Mesendoderm (in vitro differentiated cells): ENCODE measurements at regions not wholly inside any gene's neighbourhood (a gene's known extent, or its start where the extent isn't known, plus 50 kb on each side); places are given as distances from the start of the nearest gene placed in this dataset.

Experiments used
- DNase-seq: peaks from one replicate; pipeline ENCODE4 v3.0.0; 2013
- H2AK5ac ChIP-seq: 2 replicates; pipeline ENCODE4 v1.6.1; 2013; ENCODE audit warnings: low read length, inconsistent platforms
- H2BK120ac ChIP-seq: 2 replicates; pipeline ENCODE4 v1.6.1; 2013; ENCODE audit warnings: low read depth, mild to moderate bottlenecking, low read length, moderate library complexity, mixed read lengths
- H2BK15ac ChIP-seq: replicated peaks from 2 replicates; pipeline ENCODE4 v1.6.1; 2013; ENCODE audit warnings: low read depth, mild to moderate bottlenecking, moderate library complexity
- H2BK5ac ChIP-seq: 2 replicates; pipeline ENCODE4 v1.6.1; 2013; ENCODE audit warnings: low read length, inconsistent platforms
- H3K18ac ChIP-seq: 2 replicates; pipeline ENCODE4 v1.6.1; 2013; ENCODE audit warnings: mild to moderate bottlenecking, low read length, mixed read lengths
- H3K23ac ChIP-seq: one replicate; pipeline ENCODE4 v1.6.1; 2013; ENCODE audit warnings: low read length
- H3K27ac ChIP-seq: 2 replicates; pipeline ENCODE4 v1.5.1; 2013; ENCODE audit warnings: low read depth, mild to moderate bottlenecking, inconsistent platforms, low read length, moderate library complexity
- H3K27me3 ChIP-seq: 2 replicates; pipeline ENCODE4 v1.6.1; 2013; ENCODE audit warnings: low read length, control low read depth, mild to moderate bottlenecking, inconsistent platforms; ENCODE audit not compliant: insufficient read depth, poor library complexity
- H3K36me3 ChIP-seq: 2 replicates; pipeline ENCODE4 v1.6.1; 2013; ENCODE audit warnings: low read length, inconsistent platforms; ENCODE audit not compliant: control insufficient read depth, insufficient read depth
- H3K4ac ChIP-seq: one replicate; pipeline ENCODE4 v1.6.1; 2013; ENCODE audit warnings: low read depth, mild to moderate bottlenecking, low read length, moderate library complexity
- H3K4me1 ChIP-seq: 2 replicates; pipeline ENCODE4 v1.6.1; 2013; ENCODE audit warnings: low read depth, low read length, inconsistent platforms; ENCODE audit not compliant: control insufficient read depth
- H3K4me2 ChIP-seq: 2 replicates; pipeline ENCODE4 v1.6.1; 2013; ENCODE audit warnings: low read length
- H3K4me3 ChIP-seq: 2 replicates; pipeline ENCODE4 v1.5.1; 2013; ENCODE audit warnings: mild to moderate bottlenecking, low read length
- H3K56ac ChIP-seq: one replicate; pipeline ENCODE4 v1.6.1; 2013; ENCODE audit warnings: low read length
- H3K79me1 ChIP-seq: 2 replicates; pipeline ENCODE4 v1.6.1; 2013; ENCODE audit warnings: low read length, inconsistent platforms
- H3K79me2 ChIP-seq: 2 replicates; pipeline ENCODE4 v1.6.1; 2013; ENCODE audit warnings: mild to moderate bottlenecking, low read length; ENCODE audit not compliant: control insufficient read depth, insufficient read depth
- H3K9ac ChIP-seq: 2 replicates; pipeline ENCODE4 v1.6.1; 2013; ENCODE audit warnings: low read length, inconsistent platforms
- H4K5ac ChIP-seq: one replicate; pipeline ENCODE4 v1.6.1; 2013; ENCODE audit warnings: low read length
- H4K8ac ChIP-seq: one replicate; pipeline ENCODE4 v1.6.1; 2013; ENCODE audit warnings: low read depth, mild to moderate bottlenecking, control low read depth, low read length, moderate library complexity
- WGBS: extraction: QIAGEN DNeasy Blood & Tissue Kit; methylation state at CpG from one replicate; pipeline ENCODE4 v1.1.7; 2013; ENCODE audit warnings: low lambda C conversion rate, missing lambda C conversion rate; ENCODE audit not compliant: insufficient coverage; ENCODE audit errors: extremely low coverage; 5-methylcytosine and 5-hydroxymethylcytosine counted together

DNA sequence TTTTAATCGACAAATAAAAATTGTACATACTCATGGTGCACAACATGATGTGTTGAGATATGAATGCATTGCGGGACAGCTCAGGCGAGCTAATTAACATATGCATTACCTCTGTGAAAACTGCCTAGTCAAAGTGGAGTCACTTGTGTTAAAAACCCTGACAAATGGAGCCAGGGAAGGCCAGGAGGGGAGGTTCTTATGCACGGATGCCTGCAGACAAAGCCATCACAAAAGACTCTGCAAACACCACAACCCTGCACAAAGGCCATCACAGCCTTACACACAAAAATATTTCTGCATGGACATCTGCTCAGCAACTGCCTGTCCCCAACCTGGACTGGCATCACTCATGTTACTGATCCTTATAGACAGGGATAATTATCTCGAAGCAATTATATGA, 204.4 kb upstream of the AJAP1 start:
- Histone ChIP-seq H3K27me3 (no peaks in the 10 kb centered on the region), H3K4me2 (no peak overlapping the region), H4K8ac (no peak overlapping the region), H2BK5ac (no peak overlapping the region), H3K18ac (no peak overlapping the region), H3K4me3 (no peak overlapping the region), H2BK15ac (no peak overlapping the region), H3K4ac (no peak overlapping the region), H3K4me1 (peaks cover 6% of the 10 kb centered on the region), H3K27ac (no peak overlapping the region), H3K56ac (no peak overlapping the region), H3K36me3 (no peaks in the 10 kb centered on the region), H2BK120ac (no peak overlapping the region), H4K5ac (no peak overlapping the region), H3K9ac (no peak overlapping the region), H3K79me1 (no peaks in the 10 kb centered on the region), H3K79me2 (no peaks in the 10 kb centered on the region), H2AK5ac (no peak overlapping the region), H3K23ac (no peak overlapping the region)
- no CpG with 5 or more reads among the region's 5 CpGs for WGBS
- DNase-seq, result no peak

DNA sequence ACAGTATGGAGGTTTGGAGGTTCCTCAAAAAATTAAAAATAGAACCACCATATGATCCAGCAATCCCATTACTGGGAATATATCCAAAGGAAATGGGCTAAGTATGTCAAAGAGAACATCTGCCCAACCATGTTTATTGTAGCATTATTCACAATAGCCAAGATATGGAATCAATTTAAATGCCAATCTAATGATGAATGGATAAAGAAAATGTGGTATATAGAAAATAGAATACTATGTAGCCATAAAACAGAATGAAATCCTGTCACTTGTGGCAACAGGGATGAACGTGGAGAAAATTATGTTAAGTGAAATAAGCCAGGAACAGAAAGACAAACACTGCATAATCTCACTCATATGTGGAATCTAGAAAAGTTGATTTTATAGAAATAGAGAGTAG, 201.7 kb upstream of the AJAP1 start:
- Histone ChIP-seq H3K27me3 (no peaks in the 10 kb centered on the region), H3K4me3 (no peak overlapping the region), H3K23ac (no peak overlapping the region), H2BK5ac (no peak overlapping the region), H3K4me2 (no peak overlapping the region), H3K18ac (no peak overlapping the region), H3K79me1 (no peaks in the 10 kb centered on the region), H3K4me1 (peaks cover 2% of the 10 kb centered on the region), H2AK5ac (no peak overlapping the region), H3K79me2 (no peaks in the 10 kb centered on the region), H3K9ac (no peak overlapping the region), H3K4ac (no peak overlapping the region), H4K5ac (no peak overlapping the region), H3K27ac (no peak overlapping the region), H4K8ac (no peak overlapping the region), H3K36me3 (no peaks in the 10 kb centered on the region), H3K56ac (no peak overlapping the region), H2BK15ac (no peak overlapping the region), H2BK120ac (no peak overlapping the region)
- WGBS, result no CpG with 5 or more reads among the region's 1 CpG
- no peak for DNase-seq

DNA sequence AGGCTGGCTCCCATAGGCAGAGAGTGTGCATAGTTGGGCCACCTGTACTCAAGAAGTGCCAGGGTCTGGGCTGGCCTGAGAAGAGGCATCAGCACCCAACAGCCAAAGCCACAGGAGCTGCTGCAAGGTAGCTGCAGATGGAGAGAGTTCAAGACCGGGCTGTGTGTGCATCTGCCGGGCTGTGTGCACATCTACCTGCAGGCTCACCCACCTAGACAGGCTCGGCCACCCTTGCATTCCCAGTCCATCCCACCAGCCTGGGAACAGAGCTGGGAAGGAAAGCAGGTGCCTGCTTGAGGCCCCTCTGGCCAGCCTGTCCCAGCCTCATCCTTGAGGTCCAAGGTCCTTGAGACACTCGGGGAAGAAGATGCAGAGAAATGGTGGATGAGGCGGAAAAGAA, 194.4 kb upstream of the AJAP1 start:
- Histone ChIP-seq H2BK120ac (no peak overlapping the region), H3K4me1 (no peaks in the 10 kb centered on the region), H3K79me2 (no peaks in the 10 kb centered on the region), H3K27me3 (no peaks in the 10 kb centered on the region), H3K23ac (no peak overlapping the region), H3K56ac (no peak overlapping the region), H3K9ac (no peak overlapping the region), H3K4me3 (no peak overlapping the region), H3K4me2 (no peak overlapping the region), H3K18ac (no peak overlapping the region), H3K36me3 (no peaks in the 10 kb centered on the region), H3K27ac (no peak overlapping the region), H3K79me1 (no peaks in the 10 kb centered on the region), H2BK15ac (no peak overlapping the region), H4K8ac (no peak overlapping the region), H2BK5ac (no peak overlapping the region), H4K5ac (no peak overlapping the region), H3K4ac (no peak overlapping the region), H2AK5ac (no peak overlapping the region)
- DNase-seq, result no peak
- no CpG with 5 or more reads among the region's 5 CpGs for WGBS

DNA sequence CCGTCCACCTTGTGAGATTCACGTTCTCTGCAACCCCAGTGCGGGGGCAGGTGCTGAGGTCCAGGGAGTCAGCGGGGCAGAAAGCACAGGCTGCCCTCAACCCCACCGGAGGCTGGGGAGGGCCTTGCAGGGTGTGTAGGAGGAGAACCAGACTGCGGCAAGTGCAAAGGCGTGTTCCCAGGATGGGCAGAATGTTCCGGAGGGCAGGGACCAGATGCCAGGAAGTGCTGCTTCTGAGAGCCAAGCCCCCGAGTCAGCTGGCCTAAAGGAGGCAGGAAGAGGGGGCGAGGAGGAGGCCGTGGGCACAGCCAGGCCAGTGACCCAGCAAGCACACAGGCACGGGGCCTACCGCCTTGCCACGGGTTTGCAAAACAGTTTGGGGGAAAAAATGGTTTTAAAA, 193.8 kb upstream of the AJAP1 start:
- H4K5ac ChIP-seq, result no peak overlapping the region

DNA sequence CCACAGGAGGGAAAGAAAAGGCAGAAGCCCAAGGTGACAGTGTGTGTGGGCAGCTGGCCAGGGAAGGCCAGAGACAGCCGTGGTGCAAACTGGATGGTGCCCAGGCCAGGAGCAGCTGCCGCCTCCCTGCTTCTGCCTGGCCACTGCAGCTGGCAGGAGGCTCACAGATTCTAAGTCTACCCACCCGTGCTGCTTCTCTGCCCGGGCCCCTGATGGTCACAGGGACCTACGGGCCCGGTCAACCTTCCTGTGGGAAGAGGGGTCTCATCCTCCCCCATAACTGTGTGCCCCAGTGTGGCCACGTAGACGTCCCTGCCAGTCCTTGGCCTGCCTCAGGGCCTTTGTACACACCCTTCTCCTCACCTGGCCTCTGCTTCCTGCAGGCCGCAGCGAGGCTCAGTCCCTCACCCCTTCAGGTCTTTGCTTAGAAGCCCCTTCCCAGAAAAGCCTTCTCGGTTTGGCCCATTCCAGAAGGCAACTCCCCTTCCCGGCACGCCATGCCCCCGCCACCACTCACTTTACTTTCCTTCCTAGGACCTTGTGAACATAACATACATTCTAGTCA, 192.6 kb upstream of the AJAP1 start:
- H2BK5ac ChIP-seq, result no peak overlapping the region
- H3K27ac ChIP-seq, result no peak overlapping the region
- H3K18ac ChIP-seq, result no peak overlapping the region
- no peak overlapping the region for H2BK120ac ChIP-seq
- DNase-seq, result no peak
- no peak overlapping the region for H3K23ac ChIP-seq
- H4K8ac ChIP-seq, result no peak overlapping the region
- no peak overlapping the region for H3K4me2 ChIP-seq
- no peak overlapping the region for H2BK15ac ChIP-seq
- no peaks in the 10 kb centered on the region for H3K79me1 ChIP-seq
- no peaks in the 10 kb centered on the region for H3K36me3 ChIP-seq
- H4K5ac ChIP-seq, result no peak overlapping the region
- no peak overlapping the region for H3K9ac ChIP-seq
- H3K27me3 ChIP-seq, result no peaks in the 10 kb centered on the region
- H2AK5ac ChIP-seq, result no peak overlapping the region
- H3K4me3 ChIP-seq, result no peak overlapping the region
- H3K56ac ChIP-seq, result no peak overlapping the region
- H3K4ac ChIP-seq, result no peak overlapping the region
- H3K4me1 ChIP-seq, result no peaks in the 10 kb centered on the region
- no CpG with 5 or more reads among the region's 14 CpGs for WGBS
- H3K79me2 ChIP-seq, result no peaks in the 10 kb centered on the region

More for the DNA sequence above, 193.8 kb upstream of the AJAP1 start:
- DNase-seq, result no peak
- Histone ChIP-seq H3K18ac (no peak overlapping the region), H3K23ac (no peak overlapping the region), H3K79me2 (no peaks in the 10 kb centered on the region), H2BK15ac (no peak overlapping the region), H3K4me2 (no peak overlapping the region), H3K9ac (no peak overlapping the region), H3K4me3 (no peak overlapping the region), H3K56ac (no peak overlapping the region), H2BK5ac (no peak overlapping the region), H2BK120ac (no peak overlapping the region), H3K27ac (no peak overlapping the region), H3K4ac (no peak overlapping the region), H3K4me1 (no peaks in the 10 kb centered on the region), H2AK5ac (no peak overlapping the region), H4K8ac (no peak overlapping the region), H3K79me1 (no peaks in the 10 kb centered on the region), H3K27me3 (no peaks in the 10 kb centered on the region), H3K36me3 (no peaks in the 10 kb centered on the region)
- no CpG with 5 or more reads among the region's 14 CpGs for WGBS

DNA sequence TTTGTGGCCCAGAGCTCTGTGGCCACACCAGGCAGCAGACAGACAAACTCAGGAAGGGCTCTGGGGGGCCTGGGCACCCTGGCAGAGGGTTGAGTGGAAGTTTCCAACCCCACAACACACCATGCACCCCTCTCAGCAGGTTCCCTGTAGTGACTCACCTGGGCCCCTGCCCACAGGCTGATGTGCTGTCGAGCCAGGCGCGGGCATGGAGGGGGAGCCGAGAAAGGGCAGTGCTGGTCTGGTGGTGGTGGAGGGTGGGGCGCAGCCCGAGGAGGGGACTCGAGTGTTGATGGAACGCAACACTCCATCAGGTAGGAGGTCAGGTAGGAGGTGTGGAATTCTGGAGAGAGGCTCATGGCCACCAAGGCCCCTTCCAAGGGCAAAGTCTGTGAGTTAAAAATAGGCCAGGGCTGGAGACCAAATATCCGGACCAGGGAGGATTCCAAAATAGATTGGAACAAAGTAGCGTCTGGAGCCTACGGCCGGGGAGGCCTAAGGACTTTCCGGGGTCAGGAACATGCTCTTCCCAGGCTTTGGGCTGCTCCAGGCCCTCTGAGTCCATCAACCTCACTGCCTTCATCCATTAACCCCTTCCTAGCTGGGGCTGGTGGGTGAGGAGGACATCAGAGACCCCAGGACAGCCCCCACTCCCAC, 191.5 kb upstream of the AJAP1 start:
- Histone ChIP-seq H3K36me3 (no peaks in the 10 kb centered on the region), H3K9ac (no peak overlapping the region), H3K4me1 (no peaks in the 10 kb centered on the region), H3K23ac (no peak overlapping the region), H3K79me1 (no peaks in the 10 kb centered on the region), H2BK15ac (no peak overlapping the region), H2BK5ac (no peak overlapping the region), H3K56ac (no peak overlapping the region), H2BK120ac (no peak overlapping the region), H4K8ac (no peak overlapping the region), H3K27ac (no peak overlapping the region), H3K4me2 (no peak overlapping the region), H3K4me3 (no peak overlapping the region), H3K18ac (no peak overlapping the region), H2AK5ac (no peak overlapping the region), H3K27me3 (no peaks in the 10 kb centered on the region), H3K79me2 (no peaks in the 10 kb centered on the region), H4K5ac (no peak overlapping the region), H3K4ac (no peak overlapping the region)
- WGBS, result no CpG with 5 or more reads among the region's 13 CpGs
- no peak for DNase-seq
